Testis (tissue), 2 donors: ENCODE measurements at regions not wholly inside any gene's neighbourhood (a gene's known extent, or its start where the extent isn't known, plus 50 kb on each side); places are given as distances from the start of the nearest gene placed in this dataset.

Experiments
- POLR2A ChIP-seq: fragments of 450-650 bp; IDR thresholded peaks from one replicate; pipeline ENCODE4 v1.6.1; 2017; ENCODE audit warnings: antibody characterized with exemption, mild to moderate bottlenecking, moderate library complexity
- TF ChIP-seq, protein P1 (sequence below), 3 experiments: fragments of 450-650 bp in 2 of 3; fragments of 200-600 bp in 1 of 3; sonication (generic) in 1 of 3; IDR thresholded peaks; one replicate each; pipeline ENCODE4 v1.5.1; 2016 to 2019; ENCODE audit warnings: antibody characterized with exemption in 3 of 3, mild to moderate bottlenecking in 2 of 3, moderate library complexity in 1 of 3

DNA sequence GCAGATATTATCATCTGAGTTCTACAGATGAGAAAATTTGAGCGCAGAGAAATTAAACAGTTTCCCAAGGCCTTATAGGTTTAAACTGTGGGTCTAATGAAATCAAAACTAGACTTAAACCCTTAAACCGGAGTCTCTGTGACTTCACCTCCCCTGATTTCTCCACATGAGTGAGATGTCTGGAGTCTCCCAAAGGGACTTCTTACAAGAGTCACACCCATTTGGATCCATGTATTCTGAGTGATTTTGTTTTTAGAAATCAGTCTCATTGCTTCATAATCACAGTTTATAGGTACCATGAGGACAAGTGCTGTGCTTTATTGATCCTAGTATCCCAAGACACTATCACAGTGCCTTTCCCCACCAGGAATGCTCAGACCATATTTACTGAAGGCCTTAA lies 206.0 kb upstream of the JUN start:
- no peak for TF ChIP-seq POLR2A
- TF ChIP-seq, protein P1, sequence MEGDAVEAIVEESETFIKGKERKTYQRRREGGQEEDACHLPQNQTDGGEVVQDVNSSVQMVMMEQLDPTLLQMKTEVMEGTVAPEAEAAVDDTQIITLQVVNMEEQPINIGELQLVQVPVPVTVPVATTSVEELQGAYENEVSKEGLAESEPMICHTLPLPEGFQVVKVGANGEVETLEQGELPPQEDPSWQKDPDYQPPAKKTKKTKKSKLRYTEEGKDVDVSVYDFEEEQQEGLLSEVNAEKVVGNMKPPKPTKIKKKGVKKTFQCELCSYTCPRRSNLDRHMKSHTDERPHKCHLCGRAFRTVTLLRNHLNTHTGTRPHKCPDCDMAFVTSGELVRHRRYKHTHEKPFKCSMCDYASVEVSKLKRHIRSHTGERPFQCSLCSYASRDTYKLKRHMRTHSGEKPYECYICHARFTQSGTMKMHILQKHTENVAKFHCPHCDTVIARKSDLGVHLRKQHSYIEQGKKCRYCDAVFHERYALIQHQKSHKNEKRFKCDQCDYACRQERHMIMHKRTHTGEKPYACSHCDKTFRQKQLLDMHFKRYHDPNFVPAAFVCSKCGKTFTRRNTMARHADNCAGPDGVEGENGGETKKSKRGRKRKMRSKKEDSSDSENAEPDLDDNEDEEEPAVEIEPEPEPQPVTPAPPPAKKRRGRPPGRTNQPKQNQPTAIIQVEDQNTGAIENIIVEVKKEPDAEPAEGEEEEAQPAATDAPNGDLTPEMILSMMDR (IDR thresholded peaks at IDR 0.05) = no peak
